Fibroblast of villous mesenchyme (primary cell): ENCODE measurements at regions not wholly inside any gene's neighbourhood (a gene's known extent, or its start where the extent isn't known, plus 50 kb on each side); places are given as distances from the start of the nearest gene placed in this dataset.

ENCODE experiments used
- DNase-seq: peaks from one replicate; pipeline ENCODE4 v3.0.0-alpha.2; 2010; ENCODE audit warnings: low read depth
- H3K4me3 ChIP-seq: 2 replicates; pipeline ENCODE4 v1.5.1; 2011; ENCODE audit warnings: low read depth, mild to moderate bottlenecking, low read length
- CTCF ChIP-seq: IDR thresholded peaks from 2 replicates; pipeline ENCODE4 v1.5.1; 2012; ENCODE audit warnings: low read depth, mild to moderate bottlenecking, low read length; ENCODE audit not compliant: insufficient read depth

- H3K4me3 ChIP-seq, result no peak overlapping the region
- no peak for TF ChIP-seq CTCF
- DNase-seq, result no peak
Measured at GRCh38 chr10:4751211-4751610, 74.8 kb upstream of the AKR1E2 start.

GRCh38 chr10:4749271-4749574, 76.8 kb upstream of the AKR1E2 start:
- no peak for DNase-seq
- H3K4me3 ChIP-seq, result no peak overlapping the region
- no peak for TF ChIP-seq CTCF

GRCh38 chr10:4748491-4749270, 77.3 kb upstream of the AKR1E2 start:
- H3K4me3 ChIP-seq, result no peak overlapping the region
- no peak for DNase-seq
- TF ChIP-seq CTCF, result no peak

DNA sequence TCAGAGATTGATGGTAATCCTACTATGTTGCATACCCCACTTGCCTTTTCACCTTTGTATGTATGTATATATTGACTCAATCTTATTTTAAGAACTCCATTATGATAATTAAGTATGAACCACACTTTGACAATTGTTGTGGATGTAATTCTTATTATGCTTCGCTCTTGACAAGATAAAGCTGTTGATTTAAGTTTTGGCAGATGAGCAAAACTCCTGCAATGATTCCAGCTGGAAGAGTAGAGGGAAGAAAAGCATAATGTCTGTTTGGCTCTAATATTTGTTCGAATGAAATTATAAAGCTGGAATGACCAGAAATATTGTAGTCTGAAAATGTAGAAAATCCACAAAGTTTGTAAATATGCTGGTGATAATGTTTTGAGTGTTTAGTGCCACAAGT, 83.8 kb upstream of the AKR1E2 start:
- H3K4me3 ChIP-seq, result no peak overlapping the region
- no peak for TF ChIP-seq CTCF
- DNase-seq, result no peak

DNA sequence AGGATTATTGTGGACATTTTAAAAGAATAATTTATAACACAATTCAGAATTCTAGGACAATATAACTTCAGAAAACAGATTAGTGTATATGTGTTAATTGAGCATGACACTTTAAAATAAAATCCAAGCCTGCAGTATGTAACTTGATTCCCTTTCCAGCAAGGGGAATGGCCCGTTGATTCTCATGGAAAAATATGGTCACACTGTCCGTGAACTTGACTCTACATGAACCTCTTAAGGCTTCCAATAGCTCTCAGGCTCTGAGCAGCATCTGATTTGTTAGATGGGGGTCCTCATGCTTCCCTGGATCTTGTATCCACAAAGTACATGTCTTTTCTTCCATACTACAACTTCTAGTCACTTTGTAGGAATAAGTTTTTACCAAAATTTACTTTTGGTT, 85.5 kb upstream of the AKR1E2 start:
- H3K4me3 ChIP-seq, result no peak overlapping the region
- DNase-seq, result peak; percentile 57
- TF ChIP-seq CTCF, result no peak

GRCh38 chr10:4736608-4737007, 89.4 kb upstream of the AKR1E2 start:
- TF ChIP-seq CTCF, result no peak
- DNase-seq, result no peak
- no peak overlapping the region for H3K4me3 ChIP-seq

DNA sequence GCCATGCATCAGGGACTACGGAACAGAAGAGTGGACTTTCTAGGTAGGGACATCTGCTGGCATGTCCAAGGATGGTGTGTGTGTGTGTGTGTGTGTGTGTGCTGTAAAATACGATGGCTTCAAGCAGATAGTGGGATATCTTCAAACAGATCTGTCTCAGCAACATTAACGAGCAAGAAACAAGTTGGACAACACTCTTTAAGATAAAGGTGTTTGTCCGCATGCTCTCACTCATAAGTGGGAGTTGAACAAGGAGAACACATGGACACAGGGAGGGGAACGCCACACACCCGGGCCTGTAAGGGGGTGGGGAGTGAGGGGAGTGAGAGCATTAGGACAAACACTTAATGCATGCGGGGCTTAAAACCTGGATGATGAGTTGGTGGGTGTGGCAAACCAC, 89.8 kb upstream of the AKR1E2 start:
- no peak for TF ChIP-seq CTCF
- no peak overlapping the region for H3K4me3 ChIP-seq

More for the DNA sequence above, 89.8 kb upstream of the AKR1E2 start:
- DNase-seq, result no peak
